Erythroblast (primary cell): ENCODE measurements at regions not wholly inside any gene's neighbourhood (a gene's known extent, or its start where the extent isn't known, plus 50 kb on each side); places are given as distances from the start of the nearest gene placed in this dataset.

Source experiments
- GATA1 ChIP-seq: IDR thresholded peaks from 2 replicates; pipeline ENCODE4 v1.6.1; 2011; ENCODE audit warnings: low read depth, mild to moderate bottlenecking, control low read depth, low read length, moderate library complexity
- POLR2A ChIP-seq: IDR thresholded peaks from 2 replicates; pipeline ENCODE4 v1.6.1; 2011; ENCODE audit warnings: mild to moderate bottlenecking, low read length

- no peak for TF ChIP-seq POLR2A
- TF ChIP-seq GATA1, result no peak
Measured at GRCh38 chr9:1721196-1721595, 294.0 kb upstream of the SMARCA2 start.
